Breast epithelium (tissue), 4 donors: ENCODE measurements at regions not wholly inside any gene's neighbourhood (a gene's known extent, or its start where the extent isn't known, plus 50 kb on each side); places are given as distances from the start of the nearest gene placed in this dataset.

ENCODE experiments used
- DNase-seq, 2 donors: peaks; one replicate each; pipeline ENCODE4 v3.0.0-alpha.2; 2019; ENCODE audit warnings: low spot score in 2 of 2
- H3K27ac ChIP-seq, 2 donors: fragments of 200-600 bp; sonication (generic) in 1 of 2; one replicate each; pipeline ENCODE4 v1.5.1; 2016 to 2019; ENCODE audit warnings: mild to moderate bottlenecking in 1 of 2
- H3K27me3 ChIP-seq, 2 donors: fragments of 200-600 bp; sonication (generic) in 1 of 2; one replicate each; pipeline versions ENCODE4 v1.5.1 to v1.6.0; 2017 to 2019; ENCODE audit warnings: control low read depth in 1 of 2, mild to moderate bottlenecking in 1 of 2
- H3K36me3 ChIP-seq: fragments of 200-600 bp; one replicate; pipeline ENCODE4 v1.5.1; 2019
- H3K4me1 ChIP-seq, 2 donors: fragments of 200-600 bp; sonication (generic); one replicate each; pipeline ENCODE4 v1.5.1; 2016 to 2019; ENCODE audit warnings: control low read depth in 1 of 2
- H3K4me3 ChIP-seq, 3 donors: fragments of 200-600 bp; sonication (generic); 1 replicate in 2 of 3; 2 replicates in 1 of 3; pipeline ENCODE4 v1.5.1; 2016 to 2019; ENCODE audit warnings: mild to moderate bottlenecking in 3 of 3, moderate library complexity in 2 of 3
- H3K9me3 ChIP-seq, 2 donors: fragments of 200-600 bp; sonication (generic) in 1 of 2; one replicate each; pipeline ENCODE4 v1.5.1; 2016 to 2019; ENCODE audit warnings: control low read depth in 1 of 2
- POLR2A ChIP-seq: fragments of 450-650 bp; IDR thresholded peaks from one replicate; pipeline ENCODE4 v1.6.1; 2016; ENCODE audit warnings: antibody characterized with exemption, mild to moderate bottlenecking, moderate library complexity
- POLR2AphosphoS5 ChIP-seq, 3 donors: sonication (generic); formaldehyde crosslinking; IDR thresholded peaks; one replicate each; pipeline ENCODE4 v1.6.1; 2017; ENCODE audit warnings: antibody characterized with exemption in 3 of 3
- intact Hi-C: fragments of 100-400 bp; cut with DNase I; formaldehyde crosslinking; loops from one replicate; pipeline ENCODE4 v1.15.1; 2023; ENCODE audit warnings: low total_unique reads
- TF ChIP-seq, protein P1 (sequence below), 3 donors: fragments of 450-650 bp; IDR thresholded peaks; one replicate each; pipeline ENCODE4 v1.5.1; 2016 to 2017; ENCODE audit warnings: antibody characterized with exemption in 3 of 3, mild to moderate bottlenecking in 3 of 3, moderate library complexity in 3 of 3

- no peaks in the 10 kb centered on the region for H3K27me3 ChIP-seq
- no peaks in the 10 kb centered on the region for H3K9me3 ChIP-seq
- H3K27ac ChIP-seq: no peak overlapping the region
- no peak overlapping the region for H3K4me3 ChIP-seq
- no peak for TF ChIP-seq POLR2A
- TF ChIP-seq, protein P1, sequence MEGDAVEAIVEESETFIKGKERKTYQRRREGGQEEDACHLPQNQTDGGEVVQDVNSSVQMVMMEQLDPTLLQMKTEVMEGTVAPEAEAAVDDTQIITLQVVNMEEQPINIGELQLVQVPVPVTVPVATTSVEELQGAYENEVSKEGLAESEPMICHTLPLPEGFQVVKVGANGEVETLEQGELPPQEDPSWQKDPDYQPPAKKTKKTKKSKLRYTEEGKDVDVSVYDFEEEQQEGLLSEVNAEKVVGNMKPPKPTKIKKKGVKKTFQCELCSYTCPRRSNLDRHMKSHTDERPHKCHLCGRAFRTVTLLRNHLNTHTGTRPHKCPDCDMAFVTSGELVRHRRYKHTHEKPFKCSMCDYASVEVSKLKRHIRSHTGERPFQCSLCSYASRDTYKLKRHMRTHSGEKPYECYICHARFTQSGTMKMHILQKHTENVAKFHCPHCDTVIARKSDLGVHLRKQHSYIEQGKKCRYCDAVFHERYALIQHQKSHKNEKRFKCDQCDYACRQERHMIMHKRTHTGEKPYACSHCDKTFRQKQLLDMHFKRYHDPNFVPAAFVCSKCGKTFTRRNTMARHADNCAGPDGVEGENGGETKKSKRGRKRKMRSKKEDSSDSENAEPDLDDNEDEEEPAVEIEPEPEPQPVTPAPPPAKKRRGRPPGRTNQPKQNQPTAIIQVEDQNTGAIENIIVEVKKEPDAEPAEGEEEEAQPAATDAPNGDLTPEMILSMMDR (IDR thresholded peaks at IDR 0.05): no peak
- TF ChIP-seq POLR2AphosphoS5 (IDR thresholded peaks at IDR 0.05): no peak
- H3K4me1 ChIP-seq: no peaks in the 10 kb centered on the region
- no peak for DNase-seq
- no peaks in the 10 kb centered on the region for H3K36me3 ChIP-seq
- intact Hi-C loops: no loop called here
Observed at GRCh38 chr3:81846988-81847387, 85.5 kb upstream of the GBE1 start.

GRCh38 chr3:81841540-81841939 lies 80.1 kb upstream of the GBE1 start:
- no peak overlapping the region for H3K27ac ChIP-seq
- intact Hi-C loops: no loop called here
- H3K36me3 ChIP-seq: no peaks in the 10 kb centered on the region
- TF ChIP-seq, protein P1 (IDR thresholded peaks at IDR 0.05): no peak
- TF ChIP-seq POLR2AphosphoS5 (IDR thresholded peaks at IDR 0.05) (no peak), POLR2A (no peak)
- no peak overlapping the region for H3K4me3 ChIP-seq
- H3K27me3 ChIP-seq: no peaks in the 10 kb centered on the region
- H3K4me1 ChIP-seq: no peaks in the 10 kb centered on the region
- no peak for DNase-seq
- no peaks in the 10 kb centered on the region for H3K9me3 ChIP-seq

DNA sequence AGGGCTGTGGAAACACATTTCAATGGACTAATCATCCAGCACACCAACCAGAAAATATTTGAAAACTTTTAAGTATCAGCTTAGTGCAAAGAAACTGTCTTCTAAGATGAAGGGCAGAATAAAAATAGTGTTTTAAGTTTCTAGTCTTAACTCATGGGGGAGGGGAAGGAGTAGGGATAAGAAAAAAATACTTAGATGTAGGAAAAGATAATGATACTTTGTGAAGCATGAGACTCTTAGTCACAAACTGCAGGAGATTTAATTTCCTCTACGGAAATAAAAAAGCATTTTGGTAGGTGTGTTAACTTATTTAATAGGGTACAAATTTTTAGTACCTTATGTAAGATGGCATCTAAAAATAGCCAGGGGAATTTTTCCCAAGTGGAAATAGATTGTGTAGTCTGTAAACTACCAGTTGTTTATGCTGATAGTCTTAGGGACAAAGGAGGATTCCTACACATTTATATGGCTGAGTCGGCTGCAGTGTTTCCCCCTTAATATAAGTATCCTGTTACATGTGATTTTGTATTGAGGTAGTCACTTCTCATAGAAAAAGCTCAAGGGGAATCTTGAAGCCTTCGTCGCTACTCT lies 78.2 kb upstream of the GBE1 start:
- intact Hi-C loops: no loop called here
- TF ChIP-seq POLR2AphosphoS5 (IDR thresholded peaks at IDR 0.05) (no peak), POLR2A (no peak)
- TF ChIP-seq, protein P1 (IDR thresholded peaks at IDR 0.05): no peak
- no peak for DNase-seq

DNA sequence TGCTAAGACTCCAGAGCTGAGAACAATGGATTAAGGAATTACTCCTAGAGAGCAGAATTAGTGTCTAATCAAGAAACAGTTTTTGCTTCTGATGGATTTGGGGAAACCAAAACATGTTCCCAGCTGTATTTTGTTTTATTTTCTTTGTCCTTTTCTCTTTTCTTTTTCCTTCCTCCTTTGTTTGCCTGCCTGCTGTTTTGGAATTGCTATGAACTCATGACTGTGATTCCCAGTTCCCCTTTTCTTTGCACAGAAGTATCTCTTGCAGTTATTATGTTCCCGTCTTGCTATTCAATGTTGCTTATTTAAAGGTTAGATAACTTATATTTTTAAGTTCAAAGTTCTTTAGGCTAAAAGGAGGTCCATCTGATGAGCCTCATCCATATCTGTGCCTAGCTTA lies 77.0 kb upstream of the GBE1 start:
- Histone ChIP-seq H3K36me3 (no peaks in the 10 kb centered on the region), H3K4me3 (no peak overlapping the region), H3K4me1 (no peaks in the 10 kb centered on the region), H3K9me3 (no peaks in the 10 kb centered on the region), H3K27ac (no peak overlapping the region), H3K27me3 (no peaks in the 10 kb centered on the region)
- no peak for DNase-seq
- TF ChIP-seq POLR2A: no peak
- TF ChIP-seq, protein P1 (IDR thresholded peaks at IDR 0.05): no peak
- no peak for TF ChIP-seq POLR2AphosphoS5 (IDR thresholded peaks at IDR 0.05)
- intact Hi-C loops: no loop called here

More for the DNA sequence above, 78.2 kb upstream of the GBE1 start:
- Histone ChIP-seq H3K27ac (no peak overlapping the region), H3K4me1 (no peaks in the 10 kb centered on the region), H3K36me3 (no peaks in the 10 kb centered on the region), H3K27me3 (no peaks in the 10 kb centered on the region), H3K4me3 (no peak overlapping the region), H3K9me3 (no peaks in the 10 kb centered on the region)

DNA sequence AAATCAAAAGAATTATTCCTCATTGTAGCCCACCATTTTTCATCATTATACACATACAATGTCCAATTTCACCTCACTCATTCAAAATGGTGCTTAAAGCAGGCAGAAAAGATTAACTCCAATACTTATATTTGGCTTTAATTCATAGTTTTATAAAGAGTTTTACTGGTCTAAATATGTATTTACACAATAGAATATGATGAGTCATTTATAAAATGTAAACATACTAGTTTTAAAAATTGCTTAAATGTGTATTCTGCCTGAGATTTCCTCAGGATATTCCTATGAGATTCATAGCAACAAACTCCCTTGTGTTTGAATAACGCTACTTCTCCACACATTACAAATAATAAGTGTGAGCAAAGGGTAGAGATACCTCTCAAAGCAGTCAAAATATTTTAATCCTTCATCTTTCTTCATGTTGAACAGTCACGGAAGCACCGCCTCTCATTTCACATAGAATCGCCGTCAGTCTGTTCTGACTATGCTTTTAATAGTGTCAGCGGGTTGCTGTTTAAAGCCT lies 75.7 kb upstream of the GBE1 start:
- Histone ChIP-seq H3K4me1 (no peaks in the 10 kb centered on the region), H3K9me3 (no peaks in the 10 kb centered on the region), H3K27me3 (no peaks in the 10 kb centered on the region), H3K27ac (no peak overlapping the region), H3K36me3 (no peaks in the 10 kb centered on the region), H3K4me3 (no peak overlapping the region)
- no peak for DNase-seq
- TF ChIP-seq, protein P1 (IDR thresholded peaks at IDR 0.05): no peak
- TF ChIP-seq POLR2A: no peak
- TF ChIP-seq POLR2AphosphoS5 (IDR thresholded peaks at IDR 0.05): no peak
- intact Hi-C loops: no loop called here
